HepG2 (cell line): ENCODE measurements at regions not wholly inside any gene's neighbourhood (a gene's known extent, or its start where the extent isn't known, plus 50 kb on each side); places are given as distances from the start of the nearest gene placed in this dataset.
A peak's percentile ranks its signal among the peaks of the same experiment; 100 is the strongest.

ENCODE experiments used
- ATAC-seq: fragments of 200-7000 bp; cut with Tn5 transposase; 3 replicates; pipeline ENCODE4 v1.9.1; 2020; ENCODE audit warnings: mild to moderate bottlenecking, moderate library complexity
- BruUV-seq: library from RNA; stranded (reverse); fragments of 400-500 nt; replicated peaks from 2 replicates; lab custom pipeline; 2021; lab: Mats Ljungman, UMichigan
- CTCF ChIA-PET: fragments of 300-600 bp; formaldehyde crosslinking; extraction: SDS; loops from one replicate; lab custom pipeline; 2021; ENCODE audit warnings: low total read pairs, inconsistent platforms, low intra/inter-chr PET ratio; lab: Yijun Ruan, JAX
- POLR2A ChIA-PET: fragments of 350-600 bp; sonication (Branson Sonifier 250); formaldehyde crosslinking; loops from one replicate; lab custom pipeline; 2020; ENCODE audit warnings: antibody characterized with exemption, inconsistent platforms; lab: Yijun Ruan, JAX
- DNase-seq: peaks from one replicate; pipeline ENCODE4 v3.0.0-alpha.2; 2015; ENCODE audit warnings: low spot score
- FAIRE-seq: peaks from 3 replicates; lab custom pipeline; 2011; peaks lifted over from hg19 to GRCh38; lab: Jason Lieb, UNC
- H2AFZ ChIP-seq: one replicate; pipeline ENCODE4 v1.6.1; 2011; ENCODE audit warnings: low read length, inconsistent platforms
- H3K27ac ChIP-seq: fragments of 300-600 bp; 3 replicates; pipeline ENCODE4 v1.8.0; 2011; ENCODE audit warnings: mixed run types, mild to moderate bottlenecking, mixed read lengths, low read length, inconsistent platforms; ENCODE audit not compliant: insufficient read depth; ENCODE audit errors: extremely low read length
- H3K27me3 ChIP-seq, 2 experiments: fragments of 200-600 bp in 1 of 2; 2 replicates in 1 of 2; 3 replicates in 1 of 2; pipeline versions ENCODE4 v1.6.0 to v1.8.0; 2011; ENCODE audit warnings: low read length in 2 of 2, mild to moderate bottlenecking in 2 of 2, moderate library complexity in 2 of 2, inconsistent platforms in 1 of 2; ENCODE audit not compliant: insufficient read depth in 2 of 2, control insufficient read depth in 1 of 2
- H3K36me3 ChIP-seq, 2 experiments: fragments of 200-600 bp in 1 of 2; replicated peaks in 1 of 2; 2 replicates in 1 of 2; 3 replicates in 1 of 2; pipeline versions ENCODE4 v1.5.1 to v1.8.0; 2011; ENCODE audit warnings: low read length in 2 of 2, inconsistent platforms in 1 of 2; ENCODE audit not compliant: insufficient read depth in 2 of 2, control insufficient read depth in 1 of 2
- H3K4me1 ChIP-seq: 2 replicates; pipeline ENCODE4 v1.5.1; 2012; ENCODE audit warnings: low read length, inconsistent platforms; ENCODE audit not compliant: insufficient read depth
- H3K4me2 ChIP-seq: 2 replicates; pipeline ENCODE4 v1.6.0; 2011; ENCODE audit warnings: low read depth, low read length, inconsistent platforms
- H3K4me3 ChIP-seq, 3 experiments: fragments of 200-600 bp in 1 of 3; sonication (generic), shearing (Covaris generic) in 1 of 3; replicated peaks in 1 of 3; 2 replicates each; pipeline ENCODE4 v1.5.1; 2011 to 2016; ENCODE audit warnings: low read length in 3 of 3, inconsistent platforms in 2 of 3, low read depth in 2 of 3, mild to moderate bottlenecking in 2 of 3, control low read depth in 1 of 3, mixed read lengths in 1 of 3; ENCODE audit not compliant: insufficient read depth in 1 of 3
- H3K79me2 ChIP-seq: one replicate; pipeline ENCODE4 v1.6.1; 2011; ENCODE audit warnings: low read length, inconsistent platforms; ENCODE audit not compliant: insufficient read depth
- H3K9ac ChIP-seq: 2 replicates; pipeline ENCODE4 v1.6.0; 2011; ENCODE audit warnings: mild to moderate bottlenecking, low read depth, low read length, inconsistent platforms; ENCODE audit not compliant: insufficient read depth
- H3K9me3 ChIP-seq: 2 replicates; pipeline ENCODE4 v1.5.1; 2012; ENCODE audit warnings: mild to moderate bottlenecking, low read length
- H4K20me1 ChIP-seq: 2 replicates; pipeline ENCODE4 v1.6.0; 2011; ENCODE audit warnings: inconsistent platforms, mild to moderate bottlenecking, low read length, moderate library complexity; ENCODE audit not compliant: insufficient read depth
- CREB3 ChIP-seq: sonication (generic); formaldehyde crosslinking; IDR thresholded peaks from 2 replicates; pipeline ENCODE4 v1.5.0; 2020; ENCODE audit warnings: missing genetic modification reagents
- DMTF1 ChIP-seq: sonication (generic); formaldehyde crosslinking; IDR thresholded peaks from 2 replicates; pipeline ENCODE4 v1.4.0; 2020; ENCODE audit warnings: mild to moderate bottlenecking, missing genetic modification reagents
- EZH2 ChIP-seq: conservative IDR thresholded peaks from 2 replicates; pipeline ENCODE4 v1.6.1; 2012; ENCODE audit warnings: mild to moderate bottlenecking, low read depth, low read length, moderate library complexity
- HHEX ChIP-seq: IDR thresholded peaks from 2 replicates; pipeline ENCODE4 v1.6.1; 2016; ENCODE audit warnings: control low read depth
- JUN ChIP-seq: sonication (generic); formaldehyde crosslinking; IDR thresholded peaks from 2 replicates; pipeline ENCODE4 v1.4.0; 2020; ENCODE audit warnings: mild to moderate bottlenecking, missing genetic modification reagents
- NFKB2 ChIP-seq: sonication (generic); formaldehyde crosslinking; IDR thresholded peaks from 2 replicates; pipeline ENCODE4 v1.4.0; 2020; ENCODE audit warnings: missing genetic modification reagents, borderline replicate concordance
- POGZ ChIP-seq: sonication (generic); formaldehyde crosslinking; IDR thresholded peaks from 2 replicates; pipeline ENCODE4 v1.4.0; 2020; ENCODE audit warnings: mild to moderate bottlenecking, missing genetic modification reagents
- RAD51 ChIP-seq: fragments of 450-650 bp; IDR thresholded peaks from 2 replicates; pipeline ENCODE4 v1.6.1; 2016; ENCODE audit warnings: borderline replicate concordance
- TFDP2 ChIP-seq: sonication (generic); formaldehyde crosslinking; IDR thresholded peaks from 2 replicates; pipeline ENCODE4 v1.4.0; 2020; ENCODE audit warnings: missing genetic modification reagents
- ZNF292 ChIP-seq: sonication (generic); formaldehyde crosslinking; IDR thresholded peaks from 2 replicates; pipeline ENCODE4 v1.8.1; 2022; ENCODE audit warnings: mild to moderate bottlenecking, low read depth, missing genetic modification reagents, borderline replicate concordance
- WGBS: methylation state at CpG from one replicate; pipeline ENCODE4 v1.1.6; 2017; ENCODE audit warnings: low lambda C conversion rate; 5-methylcytosine and 5-hydroxymethylcytosine counted together
- in situ Hi-C: cut with HindIII; loops from 2 replicates; pipeline ENCODE4 v1.10.0; 2017; ENCODE audit warnings: low pct_unique_long_range_greater_than_20kb; ENCODE audit not compliant: extremely low pct_ligation_motif_present
- intact Hi-C: fragments of 100-400 bp; cut with micrococcal nuclease; formaldehyde crosslinking; loops from one replicate; pipeline ENCODE4 v1.10.0; 2022; ENCODE audit not compliant: unreplicated experiment

GRCh38 chr10:36603688-36604087, 521.7 kb upstream of the ANKRD30A start:
- H3K4me1 ChIP-seq = no peaks in the 10 kb centered on the region
- no peak overlapping the region for H3K9ac ChIP-seq
- H3K27ac ChIP-seq = no peak overlapping the region
- no TSS peak for BruUV-seq
- H2AFZ ChIP-seq = no peak overlapping the region
- no peaks in the 10 kb centered on the region for H4K20me1 ChIP-seq
- TF ChIP-seq JUN (CRISPR knock-in tag) (no peak), RAD51 (peak; percentile 72)
- in situ Hi-C loops = no loop called here
- FAIRE-seq (no peak), DNase-seq (no peak), ATAC-seq (no peak)
- no peaks in the 10 kb centered on the region for H3K9me3 ChIP-seq
- H3K4me3 ChIP-seq = no peak overlapping the region
- intact Hi-C loops = no loop called here
- CTCF ChIA-PET = no interaction called here
- H3K79me2 ChIP-seq = no peaks in the 10 kb centered on the region
- 59% methylated on average over 4 of the region's 4 CpGs for WGBS
- POLR2A ChIA-PET = no interaction called here
- H3K4me2 ChIP-seq = no peak overlapping the region
- no peaks in the 10 kb centered on the region for H3K27me3 ChIP-seq
- H3K36me3 ChIP-seq = no peaks in the 10 kb centered on the region

GRCh38 chr10:36602374-36602773, 523.0 kb upstream of the ANKRD30A start:
- TF ChIP-seq TFDP2 (CRISPR knock-in tag) = no peak
- TF ChIP-seq ZNF292 (CRISPR knock-in tag) = no peak
- no peak for TF ChIP-seq CREB3
- TF ChIP-seq HHEX (CRISPR knock-in tag) = no peak
- no peak for TF ChIP-seq EZH2
- no peak for TF ChIP-seq NFKB2 (CRISPR knock-in tag)
- TF ChIP-seq DMTF1 = no peak
- TF ChIP-seq POGZ = no peak
- no peaks in the 10 kb centered on the region for H3K36me3 ChIP-seq
- no peaks in the 10 kb centered on the region for H3K79me2 ChIP-seq
- H3K9me3 ChIP-seq = no peaks in the 10 kb centered on the region
- WGBS = 1% methylated on average over 4 of the region's 4 CpGs
- no peak overlapping the region for H2AFZ ChIP-seq
- DNase-seq = no peak
- BruUV-seq = no TSS peak
- ChIA-PET CTCF (no interaction called here), POLR2A (no interaction called here)
- FAIRE-seq = no peak
- ATAC-seq = no peak
- H3K27ac ChIP-seq = no peak overlapping the region
- in situ Hi-C loops (no loop called here), intact Hi-C loops (no loop called here)
- H3K27me3 ChIP-seq = no peaks in the 10 kb centered on the region
- no peaks in the 10 kb centered on the region for H3K4me1 ChIP-seq
- H4K20me1 ChIP-seq = no peaks in the 10 kb centered on the region
- no peak overlapping the region for H3K4me3 ChIP-seq
- no peak overlapping the region for H3K9ac ChIP-seq
- no peak overlapping the region for H3K4me2 ChIP-seq
